GM23338 (cell line): ENCODE measurements at regions not wholly inside any gene's neighbourhood (a gene's known extent, or its start where the extent isn't known, plus 50 kb on each side); places are given as distances from the start of the nearest gene placed in this dataset.

Source experiments
- ATAC-seq: fragments of 200-7000 bp; cut with Tn5 transposase; 3 replicates; pipeline ENCODE4 v1.9.1; 2020
- DNase-seq: peaks from one replicate; pipeline ENCODE4 v3.0.0-alpha.2; 2015; ENCODE audit warnings: low spot score
- H2AFZ ChIP-seq: fragments of 200-600 bp; sonication (generic); 2 replicates; pipeline ENCODE4 v1.8.0; 2016; ENCODE audit warnings: antibody characterized with exemption, mild to moderate bottlenecking, moderate library complexity
- H3F3A ChIP-seq: fragments of 200-600 bp; sonication (generic); replicated peaks from 2 replicates; pipeline ENCODE4 v1.8.0; 2017; ENCODE audit warnings: antibody characterized with exemption, mixed run types, low read depth
- H3K27ac ChIP-seq: fragments of 200-600 bp; sonication (generic); 2 replicates; pipeline ENCODE4 v1.6.1; 2016; ENCODE audit warnings: low read depth
- H3K27me3 ChIP-seq: fragments of 200-600 bp; sonication (generic); 2 replicates; pipeline ENCODE4 v1.8.0; 2016; ENCODE audit warnings: mild to moderate bottlenecking, mixed run types, moderate library complexity; ENCODE audit not compliant: insufficient read depth
- H3K36me3 ChIP-seq: fragments of 200-600 bp; sonication (generic); 2 replicates; pipeline ENCODE4 v1.8.0; 2016; ENCODE audit warnings: mild to moderate bottlenecking; ENCODE audit not compliant: insufficient read depth
- H3K4me1 ChIP-seq: fragments of 200-600 bp; sonication (generic); 2 replicates; pipeline ENCODE4 v1.8.0; 2016; ENCODE audit warnings: mild to moderate bottlenecking, moderate library complexity; ENCODE audit not compliant: insufficient read depth
- H3K4me2 ChIP-seq: fragments of 200-600 bp; sonication (generic); 2 replicates; pipeline ENCODE4 v1.7.1; 2017; ENCODE audit warnings: mixed run types
- H3K4me3 ChIP-seq: fragments of 200-600 bp; sonication (generic); 2 replicates; pipeline ENCODE4 v1.6.1; 2016; ENCODE audit warnings: mixed run types
- H3K79me2 ChIP-seq: fragments of 200-600 bp; sonication (generic); replicated peaks from 2 replicates; pipeline ENCODE4 v1.8.0; 2017; ENCODE audit warnings: mild to moderate bottlenecking; ENCODE audit not compliant: insufficient read depth
- H3K9me2 ChIP-seq: fragments of 200-600 bp; sonication (generic); 2 replicates; pipeline ENCODE4 v1.8.0; 2017; ENCODE audit not compliant: insufficient read depth
- H4K20me1 ChIP-seq: fragments of 200-600 bp; sonication (generic); replicated peaks from 2 replicates; pipeline ENCODE4 v1.8.0; 2017; ENCODE audit warnings: mild to moderate bottlenecking; ENCODE audit not compliant: insufficient read depth
- H3K27ac Mint-ChIP-seq: 2 replicates; pipeline ENCODE4 v1.8.0; 2020; ENCODE audit warnings: inconsistent platforms, mild to moderate bottlenecking, moderate library complexity, mixed read lengths
- H3K27me3 Mint-ChIP-seq: 3 replicates; pipeline ENCODE4 v1.8.0; 2022; ENCODE audit warnings: low read depth, mild to moderate bottlenecking, moderate library complexity, mixed read lengths, inconsistent platforms; ENCODE audit not compliant: insufficient read depth, poor library complexity
- H3K36me3 Mint-ChIP-seq: 3 replicates; pipeline ENCODE4 v1.8.0; 2021; ENCODE audit warnings: low read depth, mild to moderate bottlenecking, inconsistent platforms, moderate library complexity, mixed read lengths
- H3K4me1 Mint-ChIP-seq: 3 replicates; pipeline ENCODE4 v1.8.0; 2020; ENCODE audit warnings: mild to moderate bottlenecking, inconsistent platforms, mixed read lengths
- H3K4me3 Mint-ChIP-seq: 3 replicates; pipeline ENCODE4 v1.8.0; 2021; ENCODE audit warnings: moderate library complexity, mild to moderate bottlenecking, inconsistent platforms, mixed read lengths
- H3K9me3 Mint-ChIP-seq: 3 replicates; pipeline ENCODE4 v1.8.0; 2020; ENCODE audit warnings: moderate library complexity, mild to moderate bottlenecking, inconsistent platforms, mixed read lengths
- CREB1 ChIP-seq: fragments of 250-450 bp; sonication (Bioruptor Pico); IDR thresholded peaks from 2 replicates; pipeline ENCODE4 v1.5.0; 2020; ENCODE audit warnings: low read depth, mild to moderate bottlenecking, moderate library complexity
- CTCF ChIP-seq, 2 experiments: fragments of 200-600 bp in 1 of 2; sonication (generic) in 1 of 2; conservative IDR thresholded peaks; 2 replicates each; pipeline versions ENCODE4 v1.5.1 to v1.6.1; 2016 to 2017; ENCODE audit warnings: antibody characterized with exemption in 2 of 2, low read depth in 2 of 2, mild to moderate bottlenecking in 2 of 2, moderate library complexity in 1 of 2
- POLR2AphosphoS5 ChIP-seq: IDR thresholded peaks from 2 replicates; pipeline ENCODE4 v1.6.1; 2016; ENCODE audit warnings: antibody characterized with exemption, low read depth
- REST ChIP-seq: IDR thresholded peaks from one replicate; pipeline ENCODE4 v1.6.1; 2018; ENCODE audit warnings: antibody characterized with exemption; ENCODE audit not compliant: unreplicated experiment
- STAT1 ChIP-seq: IDR thresholded peaks from one replicate; pipeline ENCODE4 v1.6.1; 2016; ENCODE audit warnings: antibody characterized with exemption; ENCODE audit not compliant: unreplicated experiment
- ZNF331 ChIP-seq: fragments of 250-450 bp; sonication (Bioruptor Pico); IDR thresholded peaks from 2 replicates; pipeline ENCODE4 v1.5.0; 2020; ENCODE audit warnings: low read depth, mild to moderate bottlenecking, moderate library complexity
- ZNF462 ChIP-seq: fragments of 250-450 bp; sonication (Bioruptor Pico); IDR thresholded peaks from 2 replicates; pipeline ENCODE4 v1.5.0; 2020; ENCODE audit warnings: mild to moderate bottlenecking, moderate library complexity

GRCh38 chr4:75110061-75110460, 177.1 kb downstream of the PARM1 start:
- Histone ChIP-seq H3K9me2 (peaks cover 4% of the 10 kb centered on the region; the same call in 1 of the 2 replicates), H3K27me3 (no peaks in the 10 kb centered on the region), H3K27ac (no peak overlapping the region), H2AFZ (no peak overlapping the region), H3K4me1 (no peaks in the 10 kb centered on the region), H3F3A (no peaks in the 10 kb centered on the region), H3K36me3 (no peaks in the 10 kb centered on the region), H3K4me2 (no peak overlapping the region), H3K4me3 (no peak overlapping the region), H3K79me2 (no peaks in the 10 kb centered on the region), H4K20me1 (no peaks in the 10 kb centered on the region)
- no peak for ATAC-seq
- peaks cover 4% of the 10 kb centered on the region for H3K9me3 Mint-ChIP-seq
- H3K27me3 Mint-ChIP-seq: peaks cover 1% of the 10 kb centered on the region
- H3K4me3 Mint-ChIP-seq: no peak overlapping the region
- H3K4me1 Mint-ChIP-seq: no peaks in the 10 kb centered on the region; the same call in 2 of the 3 replicates
- peaks cover 4% of the 10 kb centered on the region; the same call in 2 of the 3 replicates for H3K36me3 Mint-ChIP-seq
- H3K27ac Mint-ChIP-seq: no peak overlapping the region
- DNase-seq: no peak
- TF ChIP-seq CTCF (conservative IDR thresholded peaks at IDR 0.05; ENCODE audit: low read depth in 2 of 2) (no peak), REST (no peak), STAT1 (no peak), ZNF462 (CRISPR knock-in tag) (no peak), ZNF331 (CRISPR knock-in tag) (no peak), CREB1 (CRISPR knock-in tag) (no peak), POLR2AphosphoS5 (no peak)
